ENCODE measurements at regions not wholly inside any gene's neighbourhood (a gene's known extent, or its start where the extent isn't known, plus 50 kb on each side); places are given as distances from the start of the nearest gene placed in this dataset.

DNA sequence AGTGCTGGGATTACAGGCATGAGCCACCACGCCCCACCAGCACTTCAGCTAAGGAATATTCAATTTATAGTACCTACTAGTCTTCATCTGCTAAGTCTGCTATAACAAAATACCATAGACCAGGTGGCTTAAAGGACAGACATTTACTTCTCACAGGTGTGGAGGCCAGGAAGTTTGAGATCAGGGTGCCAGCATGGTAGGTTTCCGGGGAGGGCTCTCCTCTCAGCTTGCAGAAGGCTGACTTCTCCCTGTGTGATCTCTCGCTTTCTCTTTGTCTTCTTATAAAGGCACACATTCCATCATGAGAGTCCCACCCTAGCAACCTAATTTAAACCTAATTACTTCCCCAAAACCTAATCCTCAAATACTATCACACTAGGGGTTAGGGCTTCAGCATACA lies 433.0 kb downstream of the INSC start:
- DNase-seq, result no peak

DNA sequence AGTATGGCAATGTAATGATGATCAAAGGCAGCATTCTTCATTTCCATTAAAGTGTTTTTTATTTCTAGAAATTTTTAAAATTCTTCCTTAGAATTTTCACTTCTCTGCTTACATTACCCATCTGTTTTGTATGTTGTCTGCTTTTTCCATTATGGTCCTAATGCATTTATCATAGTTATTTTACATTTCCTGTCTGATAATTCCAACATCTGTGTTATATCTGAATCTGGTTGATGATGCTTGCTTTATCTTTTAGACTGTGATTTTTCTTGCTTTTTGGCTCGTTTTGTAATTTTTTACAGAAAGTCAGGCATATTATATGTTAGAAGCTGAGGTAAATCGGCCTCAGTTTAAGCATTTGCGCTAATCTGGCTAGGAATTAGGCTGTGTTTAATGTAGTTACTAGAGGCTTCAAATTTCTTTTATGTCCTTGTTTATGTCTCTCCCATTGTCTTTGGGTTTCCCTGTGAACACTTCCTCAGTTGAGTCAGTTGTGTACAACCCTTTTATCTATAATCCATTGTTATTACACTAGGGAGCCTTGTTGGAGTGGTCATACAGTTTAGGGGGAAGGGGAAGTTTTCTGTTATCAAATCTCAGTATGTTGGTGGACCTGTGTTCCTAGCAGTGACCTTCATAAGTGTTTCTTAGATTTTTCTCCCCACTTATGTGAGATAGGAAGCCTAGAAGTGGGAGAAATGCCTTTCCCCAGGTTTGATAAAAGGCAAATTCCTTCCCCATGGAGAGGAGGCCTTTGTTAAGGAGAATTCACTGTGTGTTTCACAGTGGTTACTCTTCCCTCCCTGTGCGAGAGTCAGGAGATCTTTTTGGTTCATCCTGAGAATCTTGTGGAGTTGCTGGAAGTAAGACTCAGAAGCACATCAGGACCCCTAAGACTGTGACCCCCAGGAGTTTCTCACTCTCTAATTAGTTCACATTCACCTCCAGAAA lies 437.5 kb downstream of the INSC start:
- DNase-seq, result no peak

DNA sequence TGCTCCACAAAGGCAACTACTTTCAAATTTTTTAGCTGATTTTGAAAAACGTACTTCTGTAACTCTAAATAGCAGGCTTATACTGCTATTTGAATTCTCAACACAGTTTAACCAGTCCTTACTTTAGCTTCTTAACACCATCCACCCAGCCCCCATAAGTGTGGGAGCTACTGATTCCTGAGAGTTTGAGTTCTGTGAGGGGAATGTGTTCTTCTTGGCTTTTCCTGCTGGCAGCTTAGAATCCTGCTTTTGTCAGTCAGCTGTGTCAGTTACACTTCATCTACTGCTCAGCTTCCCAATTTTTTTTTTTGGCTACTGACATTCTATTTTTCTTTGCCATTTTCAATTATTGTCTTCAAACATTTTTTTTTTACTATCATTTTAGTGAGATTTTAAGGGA lies 440.4 kb downstream of the INSC start:
- no peak for DNase-seq

DNA sequence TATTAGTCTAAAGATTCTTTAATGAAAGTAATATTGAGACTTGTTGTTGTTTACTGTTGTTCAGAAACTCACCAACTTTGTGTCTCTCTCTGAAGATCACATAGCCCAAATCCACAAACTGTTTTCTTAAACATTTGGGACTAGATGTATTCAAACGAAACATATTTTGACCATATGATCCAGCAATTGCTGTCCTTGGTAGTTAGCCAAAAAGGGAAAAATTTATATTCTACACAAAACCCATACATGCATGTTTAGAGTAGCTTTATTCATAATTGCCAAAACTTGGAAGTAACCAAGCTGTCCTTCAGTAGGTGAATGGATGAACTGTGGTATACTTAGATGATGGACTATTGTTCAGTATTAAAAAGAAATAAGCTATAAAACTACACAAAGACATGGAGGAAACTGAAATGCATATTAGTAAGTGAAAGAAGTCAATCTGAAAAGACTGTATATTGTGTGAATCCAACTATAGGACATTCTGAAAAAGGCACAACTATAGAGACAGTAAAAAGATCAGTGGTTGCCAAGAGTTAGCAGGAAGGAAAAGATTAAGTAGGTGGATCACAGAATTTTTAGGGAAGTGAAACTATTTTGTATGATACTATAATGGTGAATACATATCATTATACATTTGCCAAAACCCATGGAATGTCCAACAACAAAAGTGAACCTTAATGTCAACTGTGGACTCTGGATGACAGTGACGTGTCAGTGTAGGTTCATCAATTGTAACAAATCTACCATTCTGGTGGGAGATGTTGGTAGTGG lies 442.9 kb downstream of the INSC start:
- DNase-seq, result no peak

DNA sequence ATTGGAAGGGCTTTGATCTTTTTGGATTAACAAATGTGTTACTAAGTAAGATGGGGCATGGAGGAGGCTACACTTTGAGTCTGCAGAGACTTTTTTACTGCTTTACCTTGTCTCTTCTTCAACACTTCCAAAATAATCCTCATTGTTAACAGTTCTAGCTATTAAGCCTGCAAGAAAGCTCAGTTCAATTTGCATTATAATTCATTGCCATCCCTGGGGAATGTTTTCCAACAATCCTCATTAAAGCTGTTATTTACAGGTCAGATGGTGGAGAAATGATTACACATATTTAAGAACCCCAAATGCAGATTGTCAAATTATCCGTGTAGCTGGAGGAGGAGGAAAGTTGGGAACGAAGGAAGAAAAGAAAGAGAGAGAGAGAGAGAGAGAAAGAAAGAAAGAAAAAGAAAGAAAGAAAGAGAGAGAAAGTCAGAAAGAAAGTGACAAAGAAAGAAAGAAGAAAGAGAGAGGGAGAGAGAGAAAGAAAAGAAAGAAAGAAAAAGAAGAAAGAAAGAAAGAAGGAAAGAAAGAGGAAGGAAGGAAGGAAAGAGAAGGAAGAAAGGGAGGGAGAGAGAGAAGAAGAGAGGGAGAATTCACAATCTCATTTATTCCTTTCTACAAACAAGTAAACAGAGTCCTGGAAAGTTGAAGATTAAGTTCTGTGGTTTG lies 443.9 kb downstream of the INSC start:
- DNase-seq, result no peak

DNA sequence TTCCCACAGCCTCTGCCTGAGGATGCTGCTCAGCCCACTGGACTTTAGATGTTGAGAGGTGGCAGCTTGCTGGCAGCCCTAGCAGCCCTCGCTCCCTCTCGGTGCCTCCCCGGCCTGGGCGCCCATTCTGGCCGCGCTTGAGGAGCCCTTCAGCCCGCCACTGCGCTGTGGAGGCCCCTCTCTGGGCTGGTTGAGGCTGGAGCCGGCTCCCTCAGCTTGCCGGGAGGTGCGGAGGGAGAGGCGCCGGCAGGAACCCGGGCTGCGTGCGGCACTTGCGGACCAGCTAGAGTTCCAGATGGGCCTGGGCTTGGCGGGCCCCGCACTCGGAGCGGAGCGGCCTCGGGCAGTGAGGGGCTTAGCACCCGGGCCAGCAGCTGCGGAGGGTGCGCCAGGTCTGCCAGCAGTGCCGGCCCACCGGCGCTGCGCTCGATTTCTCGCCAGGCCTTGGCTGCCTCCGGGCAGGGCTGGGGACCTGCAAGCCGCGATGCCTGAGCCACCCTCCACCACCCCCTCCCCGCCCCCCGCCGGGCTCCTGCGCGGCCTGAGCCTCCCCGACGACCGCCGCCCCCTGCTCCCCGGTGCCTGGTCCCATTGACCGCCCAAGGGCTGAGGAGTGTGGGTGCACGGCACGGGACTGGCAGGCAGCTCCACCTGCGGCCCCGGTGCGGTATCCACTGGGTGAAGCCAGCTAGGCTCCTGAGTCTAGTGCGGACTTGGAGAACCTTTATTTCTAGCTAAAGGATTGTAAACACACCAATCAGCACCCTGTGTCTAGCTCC lies 446.2 kb downstream of the INSC start:
- DNase-seq, result no peak

DNA sequence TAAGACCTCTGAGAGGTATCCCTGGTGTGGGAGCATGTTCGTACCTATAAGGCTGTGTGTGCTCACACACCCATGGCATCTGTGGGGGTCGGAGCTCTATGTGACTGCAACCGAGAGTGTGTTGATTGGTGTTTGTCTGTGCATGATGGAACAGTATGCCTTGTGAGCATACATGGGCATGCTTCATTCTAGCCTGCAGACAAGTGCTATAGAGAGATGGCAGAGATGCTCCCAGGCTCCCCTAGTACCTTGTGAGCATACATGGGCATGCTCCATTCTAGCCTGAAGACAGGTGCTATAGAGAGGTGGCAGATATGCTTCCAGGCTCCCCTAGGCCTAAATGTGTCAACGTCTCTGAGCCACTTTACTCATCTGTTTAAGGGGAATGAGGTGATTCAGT lies 447.5 kb downstream of the INSC start:
- DNase-seq, result no peak

DNA sequence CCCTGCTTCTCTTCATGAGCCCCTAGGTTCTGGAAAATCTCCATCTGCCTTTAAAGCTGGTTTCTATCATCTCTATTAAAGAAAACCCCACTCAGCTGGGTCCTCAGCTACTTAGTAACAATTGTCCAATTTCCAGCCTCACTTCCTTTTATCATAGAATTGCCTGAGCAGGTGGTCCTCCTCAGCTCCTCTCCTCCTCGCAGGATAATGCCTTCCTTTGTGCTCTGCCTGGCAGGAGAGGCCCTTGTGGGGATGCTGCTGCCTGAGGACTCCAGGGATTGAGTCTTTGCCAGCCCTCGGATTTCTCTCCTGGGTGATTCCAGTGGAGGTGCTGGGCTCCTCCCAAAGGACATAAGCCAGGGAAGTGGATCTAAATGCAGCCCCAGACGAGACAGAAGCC lies 448.3 kb downstream of the INSC start:
- no peak for DNase-seq

DNA sequence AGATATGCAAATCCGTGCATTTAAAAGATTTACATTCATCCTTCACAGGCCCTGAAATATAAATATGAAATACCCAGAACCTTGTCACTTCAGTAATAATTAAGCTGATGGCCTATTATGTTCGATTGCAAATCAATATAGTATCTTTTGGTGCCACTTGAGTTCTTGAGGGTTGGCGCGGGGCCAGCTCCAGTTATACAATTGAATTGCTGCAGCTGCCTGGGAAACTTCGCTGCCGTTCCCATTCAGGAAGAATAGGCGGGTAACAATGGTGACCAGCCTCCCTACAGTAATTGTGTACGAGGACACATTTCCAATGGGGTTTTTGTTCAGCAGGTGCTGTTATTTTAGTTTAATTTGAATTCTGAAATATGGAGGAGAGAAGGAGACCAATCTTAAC lies 451.2 kb downstream of the INSC start:
- no peak for DNase-seq

DNA sequence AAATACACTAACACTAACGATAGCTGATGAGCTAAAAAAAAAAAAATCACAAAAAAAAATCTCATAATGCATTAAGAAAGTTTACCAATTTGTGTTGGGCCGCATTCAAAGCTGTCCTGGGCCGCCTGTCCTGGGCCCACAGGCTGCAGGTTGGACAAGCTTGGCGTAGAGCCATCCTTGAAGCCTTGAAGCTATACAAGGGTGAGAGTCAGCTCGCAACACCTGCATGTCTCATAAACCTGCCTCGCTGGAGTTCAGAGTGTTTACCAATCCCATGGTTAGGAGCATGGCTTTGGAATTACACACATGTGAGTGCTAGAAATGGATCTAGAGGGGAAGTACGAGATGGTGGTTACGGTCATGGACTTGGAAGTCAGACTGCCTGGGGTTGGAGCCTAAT lies 453.7 kb downstream of the INSC start:
- DNase-seq, result no peak

DNA sequence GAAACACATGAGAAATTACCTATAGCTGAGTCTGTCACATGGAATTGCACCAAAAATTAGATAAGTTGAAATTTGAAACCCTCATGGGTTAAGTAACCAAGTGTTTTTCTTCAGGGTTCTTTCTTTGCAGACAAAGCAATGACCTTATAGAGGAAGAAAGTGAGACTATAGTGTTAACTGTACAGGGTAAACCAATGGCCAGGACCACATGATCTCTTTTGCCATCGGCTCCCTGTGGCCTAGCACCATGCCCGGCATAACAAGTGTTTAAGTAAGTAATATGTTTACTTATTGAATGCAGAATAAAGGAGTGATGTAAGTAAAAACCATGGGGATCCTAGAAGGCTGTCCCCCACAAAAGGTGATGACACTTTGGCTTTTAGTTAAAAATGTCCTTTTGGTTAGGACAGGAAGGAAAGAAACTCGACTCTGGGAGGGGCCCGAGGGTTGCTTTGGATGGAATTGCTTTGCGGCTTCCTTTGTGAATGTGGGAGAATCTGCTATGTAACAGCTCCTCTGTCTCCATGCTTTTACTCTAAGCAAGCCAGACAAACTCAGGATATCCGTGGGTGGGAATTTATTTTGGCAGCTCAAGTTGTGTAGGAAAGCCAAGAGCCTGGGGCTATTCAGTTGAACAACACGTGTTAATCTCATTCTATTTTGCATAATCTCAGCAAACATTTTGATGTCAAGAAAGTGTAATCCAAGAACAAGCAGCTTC lies 454.7 kb downstream of the INSC start:
- no peak for DNase-seq

DNA sequence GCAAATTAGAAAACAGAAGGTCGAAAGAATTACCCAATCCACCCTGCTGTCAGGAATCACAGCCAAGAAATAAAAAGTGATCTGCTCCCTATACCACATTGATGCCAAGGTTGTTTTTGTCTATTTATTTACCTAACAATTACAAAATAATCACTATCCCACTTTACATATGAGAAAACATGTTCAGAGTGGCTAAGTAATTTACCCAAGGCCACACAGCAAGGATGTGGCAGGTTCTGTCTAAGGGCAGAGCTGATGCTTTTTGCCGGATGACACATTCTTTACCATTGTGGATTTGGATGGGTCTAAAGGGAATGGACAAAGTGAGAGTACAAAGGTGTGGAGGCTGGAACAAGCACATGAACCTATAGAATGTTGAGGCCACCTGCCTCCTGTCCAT lies 460.7 kb downstream of the INSC start:
- no peak for DNase-seq

DNA sequence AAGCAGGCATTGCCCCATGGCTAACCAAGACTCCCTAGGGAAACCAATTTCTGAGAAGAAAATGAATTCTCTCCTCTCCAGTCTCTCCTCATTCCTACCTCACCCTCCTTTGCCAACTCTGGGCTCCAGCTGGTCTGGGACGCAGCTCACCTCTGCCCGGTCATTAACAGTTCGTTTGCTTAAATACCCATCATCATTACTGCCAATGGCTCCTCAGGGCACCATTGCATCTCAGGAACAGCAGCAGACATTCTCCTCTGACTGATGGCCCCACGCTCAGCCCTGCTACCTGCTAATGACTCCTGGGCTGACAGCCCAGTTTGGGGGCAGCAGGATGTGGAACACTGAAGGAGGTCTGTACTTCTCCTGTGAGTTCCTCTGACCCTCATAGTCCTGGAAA lies 462.0 kb downstream of the INSC start:
- no peak for DNase-seq

DNA sequence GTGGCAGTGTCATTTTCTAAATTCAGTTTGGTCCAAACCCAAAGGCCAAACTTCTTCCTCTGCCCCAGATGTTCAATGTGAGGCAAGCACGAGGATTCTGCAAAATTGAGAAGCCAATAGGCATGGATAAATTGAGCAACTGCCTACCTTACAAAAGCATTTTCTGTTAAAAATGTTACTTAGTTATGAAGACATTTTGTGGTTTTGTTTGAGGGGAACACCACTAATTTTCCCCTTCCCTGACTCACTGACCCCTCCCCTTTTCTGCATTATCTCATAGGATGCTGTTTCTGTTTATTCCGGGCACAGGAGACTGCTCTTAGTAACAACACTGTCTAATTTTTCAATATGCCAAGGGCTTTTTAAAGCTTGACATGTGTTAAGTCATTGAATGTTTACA lies 462.8 kb downstream of the INSC start:
- DNase-seq, result peak; percentile 8

DNA sequence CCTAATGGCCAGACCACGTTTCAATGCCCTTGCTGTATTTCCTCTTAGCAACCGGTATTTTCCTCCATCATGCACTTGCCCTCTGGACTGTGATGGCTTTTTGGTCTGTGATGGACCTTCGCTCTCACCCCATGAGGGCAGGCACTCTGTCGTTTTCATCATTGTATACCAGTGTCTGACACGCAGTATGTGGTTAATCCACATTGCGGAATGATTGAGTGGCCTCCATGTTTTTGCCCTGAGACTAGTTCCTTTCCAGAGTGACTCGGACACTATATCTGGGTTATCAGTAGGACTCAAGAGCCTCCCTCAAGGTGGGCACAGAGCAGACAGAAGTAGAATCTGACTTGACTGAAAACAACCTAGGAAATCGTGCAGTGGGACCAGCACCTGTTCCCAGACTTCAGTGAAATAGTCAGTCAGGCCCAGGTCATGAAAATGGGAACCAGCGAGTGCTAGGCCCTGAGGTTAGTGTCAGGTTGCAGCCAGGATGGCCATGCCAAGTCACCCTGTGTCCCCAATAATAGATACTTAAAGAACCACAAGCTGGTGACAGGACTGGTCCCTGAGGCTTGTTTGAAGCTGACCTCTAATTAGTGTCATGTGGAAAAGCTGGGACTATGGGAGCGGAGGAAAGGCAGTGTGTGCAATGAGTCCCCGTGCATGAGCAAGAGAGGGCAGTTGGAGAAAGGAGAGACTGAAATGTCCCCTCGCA lies 464.7 kb downstream of the INSC start:
- no peak for DNase-seq

DNA sequence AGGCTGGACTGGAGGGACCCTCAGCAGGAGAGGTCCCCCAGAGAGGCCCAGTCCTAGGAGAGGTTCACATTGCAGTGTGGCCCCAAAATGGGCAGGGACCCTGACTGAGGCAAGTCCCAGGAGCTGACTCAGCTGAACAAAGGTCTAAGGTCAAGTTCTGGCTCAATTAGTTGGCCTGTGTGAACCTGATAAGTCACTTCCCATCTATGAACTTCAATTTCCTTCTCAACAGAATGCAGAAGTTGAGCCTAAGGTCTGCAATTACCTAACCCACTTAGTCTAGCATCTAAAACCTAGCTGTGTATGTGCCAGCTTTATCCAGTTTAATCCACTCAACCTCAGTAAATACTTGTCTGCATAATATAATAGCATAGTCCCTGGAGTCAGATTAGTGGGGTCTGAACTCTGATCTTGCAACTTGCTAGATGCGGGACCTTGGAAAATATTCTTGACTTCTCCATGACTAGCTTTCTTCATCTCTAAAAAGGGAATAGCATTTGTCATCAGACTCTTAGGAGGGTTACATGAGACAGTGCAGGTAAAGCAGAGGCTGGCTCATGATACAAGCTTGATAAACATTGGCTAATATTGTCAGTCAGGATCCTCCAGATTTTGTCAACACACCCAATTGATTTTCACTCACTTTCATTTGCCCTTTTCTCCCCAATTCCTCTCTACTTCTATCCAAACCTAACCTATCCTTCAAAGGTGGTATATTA lies 465.5 kb downstream of the INSC start:
- no peak for DNase-seq

DNA sequence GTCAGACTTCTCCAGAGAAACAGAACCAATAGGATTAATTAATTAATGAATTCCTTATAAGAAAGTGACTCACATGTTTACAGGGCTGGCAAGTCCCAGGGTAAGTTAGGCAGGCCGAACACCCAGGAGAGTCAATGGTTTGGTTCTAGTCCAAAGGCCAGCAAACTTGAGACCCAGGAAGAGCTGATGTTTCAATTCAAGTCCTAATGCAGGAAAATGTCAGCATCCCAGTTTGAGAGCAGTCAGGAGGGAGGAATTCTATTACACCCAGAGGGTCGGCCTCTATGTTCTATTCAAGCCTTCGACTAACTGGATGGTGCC lies 466.0 kb downstream of the INSC start:
- no peak for DNase-seq

DNA sequence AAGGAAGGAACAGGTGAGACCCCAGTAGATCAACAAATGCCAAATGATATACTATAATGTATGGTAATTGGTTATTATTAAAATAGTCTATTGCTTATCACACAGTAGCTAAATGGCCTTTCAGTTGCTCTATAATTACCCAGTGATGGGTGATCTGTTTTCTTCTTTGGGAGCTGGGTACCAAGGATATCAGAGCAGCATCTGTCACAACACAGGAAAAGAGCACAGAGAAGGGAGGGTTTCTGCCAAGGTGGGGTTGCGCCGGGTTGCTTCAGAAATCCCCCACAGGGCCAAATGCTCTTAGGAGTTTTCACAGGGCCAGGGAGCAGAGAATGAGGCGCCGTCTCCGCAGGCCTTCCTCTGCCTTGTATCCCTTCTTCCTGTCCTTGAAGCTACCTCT lies 469.4 kb downstream of the INSC start:
- DNase-seq, result no peak

DNA sequence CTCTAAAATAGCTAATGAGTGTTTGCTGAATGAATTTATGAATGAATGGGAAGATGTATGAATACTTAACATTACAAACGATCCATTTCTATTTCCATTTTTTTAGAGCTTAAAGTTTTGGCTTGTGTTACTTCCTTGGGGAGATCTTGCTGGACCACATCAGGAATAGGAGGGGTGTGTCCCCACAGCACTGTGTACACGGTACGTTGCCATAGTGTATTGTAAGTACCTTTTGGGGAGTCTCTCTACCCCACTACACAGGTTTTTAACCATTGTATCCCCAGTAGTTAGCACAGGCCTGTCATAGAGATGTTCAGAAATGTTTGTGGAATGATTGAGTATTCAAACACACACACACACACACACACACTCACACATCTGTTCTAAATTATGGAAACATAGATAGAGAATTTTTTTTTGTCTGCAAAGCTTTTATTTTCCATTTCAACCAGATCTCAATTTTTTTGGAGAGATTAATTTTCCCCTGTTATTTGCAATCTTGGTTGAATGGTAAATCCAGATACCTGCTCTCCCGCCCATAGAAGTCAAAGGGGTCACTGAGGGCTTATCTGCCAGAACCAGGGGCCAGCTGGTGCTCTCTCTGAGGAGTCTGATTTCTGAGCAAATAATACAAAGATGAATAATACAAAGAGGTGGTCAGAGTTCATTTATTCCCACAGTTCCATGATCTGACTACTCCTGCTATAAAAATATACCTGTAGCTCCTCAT lies 471.0 kb downstream of the INSC start:
- DNase-seq, result no peak

Data from T1000 (cell line).